ENCODE measurements at regions not wholly inside any gene's neighbourhood (a gene's known extent, or its start where the extent isn't known, plus 50 kb on each side); places are given as distances from the start of the nearest gene placed in this dataset.

- no peak for TF ChIP-seq CTCF (IDR thresholded peaks at IDR 0.05)
- no peak for TF ChIP-seq POLR2A (IDR thresholded peaks at IDR 0.05)
These were observed 288.8 kb upstream of the C11orf87 start for GRCh38 chr11:109133159-109133558.

Data from esophagus squamous epithelium (tissue), 4 donors.